Fibroblast of lung (primary cell): ENCODE measurements at regions not wholly inside any gene's neighbourhood (a gene's known extent, or its start where the extent isn't known, plus 50 kb on each side); places are given as distances from the start of the nearest gene placed in this dataset.

Source experiments
- CTCF ChIP-seq, 2 donors: IDR thresholded peaks in 1 of 2; conservative IDR thresholded peaks in 1 of 2; 1 replicate in 1 of 2; 2 replicates in 1 of 2; pipeline ENCODE4 v1.5.1; 2011 to 2012; ENCODE audit warnings: low read length in 2 of 2, control low read depth in 1 of 2, inconsistent platforms in 1 of 2, low read depth in 1 of 2, mild to moderate bottlenecking in 1 of 2
- EZH2 ChIP-seq: IDR thresholded peaks from 2 replicates; pipeline ENCODE4 v1.5.1; 2012; ENCODE audit warnings: low read length, control low read depth, mild to moderate bottlenecking; ENCODE audit errors: missing control alignments

GRCh38 chr16:86277221-86277620, 233.1 kb upstream of the FOXF1 start:
- TF ChIP-seq CTCF (conservative IDR thresholded peaks at IDR 0.05 in 1 of 2, IDR thresholded peaks at IDR 0.05 in 1 of 2; ENCODE audit: low read depth in 1 of 2, low read length in 2 of 2) (no peak), EZH2 (no peak)
